Neural cell (in vitro differentiated cells): ENCODE measurements at regions not wholly inside any gene's neighbourhood (a gene's known extent, or its start where the extent isn't known, plus 50 kb on each side); places are given as distances from the start of the nearest gene placed in this dataset.

Source experiments
- H2AFZ ChIP-seq: fragments of 200-600, 300-800 bp; sonication (generic), shearing (Covaris generic); 2 replicates; pipeline ENCODE4 v1.6.0; 2014; ENCODE audit warnings: low read depth, mild to moderate bottlenecking, antibody characterized with exemption, low read length, moderate library complexity
- H3F3A ChIP-seq: fragments of 200-600 bp; shearing (Covaris generic); 2 replicates; pipeline ENCODE4 v1.6.1; 2016; ENCODE audit warnings: mild to moderate bottlenecking, moderate library complexity, mixed read lengths, antibody characterized with exemption, low read length; ENCODE audit not compliant: insufficient read depth, poor library complexity, severe bottlenecking
- H3K27ac ChIP-seq: fragments of 200-600, 300-800 bp; sonication (generic), shearing (Covaris generic); 2 replicates; pipeline ENCODE4 v1.5.1; 2014; ENCODE audit warnings: mild to moderate bottlenecking, low read length, moderate library complexity
- H3K27me3 ChIP-seq: fragments of 300-800, 200-600 bp; sonication (generic), shearing (Covaris generic); 2 replicates; pipeline ENCODE4 v1.6.0; 2014; ENCODE audit warnings: mild to moderate bottlenecking, low read depth, low read length, moderate library complexity; ENCODE audit not compliant: insufficient read depth
- H3K36me3 ChIP-seq: fragments of 300-800, 200-600 bp; sonication (generic), shearing (Covaris generic); 2 replicates; pipeline ENCODE4 v1.5.1; 2014; ENCODE audit warnings: mild to moderate bottlenecking, antibody characterized with exemption, low read length, moderate library complexity; ENCODE audit not compliant: insufficient read depth
- H3K4me2 ChIP-seq: fragments of 300-800, 200-600 bp; sonication (generic), shearing (Covaris generic); 2 replicates; pipeline ENCODE4 v1.6.0; 2014; ENCODE audit warnings: mild to moderate bottlenecking, low read length
- H3K4me3 ChIP-seq: fragments of 300-800, 200-600 bp; sonication (generic), shearing (Covaris generic); 2 replicates; pipeline ENCODE4 v1.5.1; 2014; ENCODE audit warnings: mild to moderate bottlenecking, low read length, moderate library complexity
- H3K79me2 ChIP-seq: fragments of 200-600 bp; shearing (Covaris generic); replicated peaks from 2 replicates; pipeline ENCODE4 v1.6.0; 2014; ENCODE audit warnings: mild to moderate bottlenecking, low read length, moderate library complexity; ENCODE audit not compliant: insufficient read depth
- H3K9ac ChIP-seq: fragments of 300-800, 200-600 bp; sonication (generic), shearing (Covaris generic); 2 replicates; pipeline ENCODE4 v1.6.1; 2016; ENCODE audit warnings: mild to moderate bottlenecking, low read length, mixed read lengths
- H3K9me2 ChIP-seq: fragments of 200-600 bp; shearing (Covaris generic); 2 replicates; pipeline ENCODE4 v1.6.1; 2016; ENCODE audit warnings: mild to moderate bottlenecking, low read length, mixed read lengths; ENCODE audit not compliant: insufficient read depth
- H3K9me3 ChIP-seq: fragments of 200-600, 300-800 bp; sonication (generic), shearing (Covaris generic); 2 replicates; pipeline ENCODE4 v1.6.1; 2016; ENCODE audit warnings: mild to moderate bottlenecking, mixed run types, low read length, moderate library complexity, mixed read lengths
- H4K20me1 ChIP-seq: fragments of 200-600 bp; shearing (Covaris generic); 2 replicates; pipeline ENCODE4 v1.6.1; 2016; ENCODE audit warnings: mild to moderate bottlenecking, mixed run types; ENCODE audit not compliant: insufficient read depth
- CTCF ChIP-seq: fragments of 450-650 bp; IDR thresholded peaks from 2 replicates; pipeline ENCODE4 v1.5.1; 2014; ENCODE audit warnings: antibody characterized with exemption, mild to moderate bottlenecking, moderate library complexity; ENCODE audit not compliant: poor library complexity, severe bottlenecking
- EP300 ChIP-seq: fragments of 450-650 bp; conservative IDR thresholded peaks from 2 replicates; pipeline ENCODE4 v1.6.1; 2014; ENCODE audit warnings: antibody characterized with exemption, mild to moderate bottlenecking, moderate library complexity; ENCODE audit not compliant: poor library complexity, severe bottlenecking
- EZH2 ChIP-seq: fragments of 200-600, 300-800 bp; shearing (Covaris generic), sonication (generic); IDR thresholded peaks from 2 replicates; pipeline ENCODE4 v1.6.1; 2014; ENCODE audit warnings: antibody characterized with exemption, low read length, borderline replicate concordance, mild to moderate bottlenecking; ENCODE audit not compliant: insufficient read depth, poor library complexity, severe bottlenecking
- MXI1 ChIP-seq: fragments of 450-650 bp; conservative IDR thresholded peaks from 2 replicates; pipeline ENCODE4 v1.6.1; 2014; ENCODE audit warnings: antibody characterized with exemption, mild to moderate bottlenecking; ENCODE audit not compliant: poor library complexity, severe bottlenecking
- POLR2AphosphoS5 ChIP-seq: IDR thresholded peaks from 2 replicates; pipeline ENCODE4 v1.6.1; 2012
- RAD21 ChIP-seq: fragments of 450-650 bp; conservative IDR thresholded peaks from 2 replicates; pipeline ENCODE4 v1.6.1; 2014; ENCODE audit warnings: antibody characterized with exemption, mild to moderate bottlenecking, moderate library complexity
- REST ChIP-seq: IDR thresholded peaks from 2 replicates; pipeline ENCODE4 v1.6.1; 2012; ENCODE audit warnings: borderline replicate concordance
- SMC3 ChIP-seq: fragments of 450-650 bp; conservative IDR thresholded peaks from 2 replicates; pipeline ENCODE4 v1.6.1; 2014; ENCODE audit warnings: antibody characterized with exemption, mild to moderate bottlenecking, moderate library complexity; ENCODE audit not compliant: poor library complexity
- TAF1 ChIP-seq: IDR thresholded peaks from 2 replicates; pipeline ENCODE4 v1.6.1; 2012; ENCODE audit warnings: low read depth

- Histone ChIP-seq H3F3A (no peaks in the 10 kb centered on the region), H3K9me3 (no peaks in the 10 kb centered on the region), H3K4me2 (no peak overlapping the region), H3K9me2 (no peaks in the 10 kb centered on the region), H3K36me3 (no peaks in the 10 kb centered on the region), H3K27me3 (no peaks in the 10 kb centered on the region), H3K79me2 (no peaks in the 10 kb centered on the region), H3K27ac (no peak overlapping the region), H2AFZ (no peak overlapping the region), H4K20me1 (no peaks in the 10 kb centered on the region), H3K4me3 (no peak overlapping the region), H3K9ac (no peak overlapping the region)
- TF ChIP-seq TAF1 (no peak), REST (no peak), RAD21 (no peak)
These were observed 250.8 kb upstream of the HTR1E start for GRCh38 chr6:86686496-86686895.

- H3K9me3 ChIP-seq: no peaks in the 10 kb centered on the region
- H3K4me2 ChIP-seq: no peak overlapping the region
- H3K4me3 ChIP-seq: no peak overlapping the region
- no peaks in the 10 kb centered on the region for H3K27me3 ChIP-seq
- no peaks in the 10 kb centered on the region for H3K36me3 ChIP-seq
- no peaks in the 10 kb centered on the region for H3K79me2 ChIP-seq
- no peak overlapping the region for H2AFZ ChIP-seq
- no peak for TF ChIP-seq CTCF
- H3K27ac ChIP-seq: no peak overlapping the region
- H3F3A ChIP-seq: no peaks in the 10 kb centered on the region
- no peaks in the 10 kb centered on the region for H3K9me2 ChIP-seq
- no peaks in the 10 kb centered on the region for H4K20me1 ChIP-seq
- no peak overlapping the region for H3K9ac ChIP-seq
These were observed 252.0 kb upstream of the HTR1E start for GRCh38 chr6:86685230-86685797.

- Histone ChIP-seq H3K4me3 (no peak overlapping the region), H3K27me3 (no peaks in the 10 kb centered on the region), H2AFZ (no peak overlapping the region), H3K9me2 (no peaks in the 10 kb centered on the region), H3K79me2 (no peaks in the 10 kb centered on the region), H3K4me2 (no peak overlapping the region), H3K27ac (no peak overlapping the region), H4K20me1 (no peaks in the 10 kb centered on the region), H3F3A (no peaks in the 10 kb centered on the region), H3K9me3 (no peaks in the 10 kb centered on the region), H3K36me3 (no peaks in the 10 kb centered on the region), H3K9ac (no peak overlapping the region)
- TF ChIP-seq POLR2AphosphoS5 (no peak), EP300 (no peak), CTCF (no peak), MXI1 (no peak), EZH2 (no peak), TAF1 (no peak), RAD21 (no peak), SMC3 (no peak), REST (no peak)
These were observed 254.0 kb upstream of the HTR1E start for GRCh38 chr6:86683132-86683908.
